ENCODE measurements at regions not wholly inside any gene's neighbourhood (a gene's known extent, or its start where the extent isn't known, plus 50 kb on each side); places are given as distances from the start of the nearest gene placed in this dataset.

DNA sequence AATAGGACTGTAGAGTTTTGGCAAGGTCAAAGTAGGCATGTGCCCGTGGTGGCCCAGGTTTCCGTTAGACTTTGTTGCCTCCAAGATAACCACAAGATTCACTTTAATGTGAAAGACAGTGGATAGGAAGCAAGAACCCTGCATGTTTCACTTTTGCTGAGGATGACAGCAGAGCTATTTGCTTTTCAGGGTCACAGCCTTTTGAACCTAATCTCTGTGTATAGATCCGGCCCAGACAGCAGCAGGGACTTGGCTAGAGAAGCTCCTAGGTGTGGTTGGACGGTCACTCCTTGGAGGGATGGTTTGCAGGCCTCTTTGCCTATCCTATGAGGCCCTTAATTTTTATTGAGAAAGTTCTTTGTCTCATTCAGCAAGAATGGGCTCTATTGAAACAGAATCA is 538.8 kb downstream of the HACE1 start:
- DNase-seq: no peak

DNA sequence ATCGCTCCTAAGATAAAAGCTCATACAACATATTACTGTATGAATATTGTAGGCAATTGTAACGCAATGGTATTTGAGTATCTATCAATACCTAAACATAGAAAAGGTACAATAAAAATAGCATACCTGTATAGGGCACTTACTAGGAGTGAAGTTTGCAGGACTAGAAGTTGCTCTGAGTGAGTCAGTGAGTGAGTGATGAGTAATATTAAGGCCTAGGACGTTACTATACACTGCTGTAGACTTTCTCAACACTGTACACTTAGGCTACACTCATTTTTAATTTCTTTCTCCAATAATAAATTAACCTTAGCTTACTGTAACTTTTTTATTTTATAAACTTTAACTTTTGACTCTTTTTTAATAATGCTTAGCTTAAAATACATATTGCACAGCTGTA is 546.9 kb downstream of the HACE1 start:
- no peak for DNase-seq

DNA sequence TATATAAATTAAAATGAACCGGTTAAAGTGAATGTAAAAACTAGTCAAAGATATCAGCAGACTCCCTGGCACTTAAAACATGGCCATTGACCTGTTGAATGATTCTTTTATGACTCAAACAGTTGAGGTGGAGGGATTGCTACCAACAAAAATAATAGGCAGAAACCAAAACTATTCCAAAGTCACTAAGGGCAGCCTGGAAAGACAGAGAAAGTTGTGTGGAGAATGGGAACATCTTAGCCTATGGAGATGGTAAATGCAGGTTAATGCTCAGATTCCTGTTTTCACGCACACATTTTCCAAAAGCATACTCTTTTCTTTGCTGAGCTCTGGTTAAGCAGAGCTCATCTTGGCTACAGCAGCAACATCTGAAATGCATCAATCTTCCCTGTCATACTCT is 553.5 kb downstream of the HACE1 start:
- DNase-seq: no peak

DNA sequence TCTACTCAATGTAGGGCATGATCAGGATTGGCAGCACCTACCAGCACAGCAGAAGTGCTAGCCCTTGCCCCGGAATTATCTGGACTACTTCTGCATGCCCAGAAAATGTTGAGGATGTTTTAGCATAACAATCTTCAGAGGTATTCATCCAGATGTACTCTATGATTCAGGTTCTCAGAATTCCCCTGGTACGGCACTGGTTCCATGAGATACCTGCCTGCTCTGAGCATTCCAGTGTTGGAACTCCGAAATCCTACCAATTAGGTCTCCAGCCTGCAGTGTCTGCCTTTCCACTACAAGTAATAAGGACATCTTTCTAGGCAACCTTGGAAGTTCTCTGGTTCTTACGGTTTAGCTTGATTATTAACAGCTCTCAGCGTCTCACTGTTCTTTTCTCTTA is 554.5 kb downstream of the HACE1 start:
- DNase-seq: no peak

DNA sequence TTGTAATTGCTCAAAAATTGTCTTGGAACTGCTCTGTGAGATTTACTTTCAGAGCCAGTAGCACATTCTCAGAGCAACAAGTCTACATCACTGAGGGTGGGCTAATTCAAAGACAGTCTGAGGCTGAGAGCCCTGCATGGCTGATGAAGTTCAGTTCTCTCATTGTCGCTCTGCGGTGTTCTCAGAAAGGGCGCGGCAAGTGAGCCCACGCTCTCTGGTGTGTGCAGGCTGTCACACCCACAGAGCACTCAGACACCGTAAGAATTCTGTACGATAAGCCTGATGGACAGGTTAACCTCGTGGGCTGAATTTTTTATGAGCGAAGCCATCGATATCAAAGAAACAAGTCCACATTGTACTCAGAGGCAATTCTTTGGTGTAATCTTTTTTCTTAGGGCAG is 557.8 kb downstream of the HACE1 start:
- DNase-seq: no peak

DNA sequence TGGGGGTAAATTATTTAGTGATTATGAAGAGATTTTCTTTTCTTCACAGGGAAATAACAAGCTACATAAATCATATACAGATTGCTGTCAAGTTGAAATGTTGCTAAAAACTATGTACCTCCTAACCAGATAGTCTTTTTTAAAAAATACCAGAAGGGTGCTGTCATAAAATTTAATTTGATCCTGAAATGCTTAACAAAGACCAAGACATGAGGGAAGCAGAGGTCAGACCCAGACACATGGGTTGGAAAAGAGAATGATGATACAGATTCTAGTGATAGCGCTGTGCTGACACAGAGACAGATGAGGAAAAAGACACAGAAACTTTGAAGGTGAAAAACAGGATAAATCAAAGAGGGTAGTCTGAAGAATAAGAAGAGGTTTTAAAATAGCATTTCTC is 573.1 kb downstream of the HACE1 start:
- DNase-seq: no peak

DNA sequence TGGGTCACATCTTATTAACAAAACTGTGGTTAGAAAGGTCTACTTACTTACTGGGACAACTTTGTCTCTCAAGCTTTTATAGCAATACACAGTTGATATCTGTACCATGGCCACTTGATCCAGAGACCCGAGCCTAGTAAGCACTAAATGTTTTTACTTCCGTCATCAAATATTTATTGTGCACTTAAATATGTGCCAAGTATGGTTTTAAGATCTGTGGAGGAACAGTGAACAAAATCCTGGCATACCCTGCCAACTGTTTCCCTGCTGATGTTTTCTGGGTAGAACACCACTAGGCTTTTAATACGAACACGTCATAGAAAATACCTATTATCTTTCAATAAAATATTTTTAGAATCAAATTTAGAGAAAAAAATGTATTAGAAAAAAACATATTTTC is 574.8 kb downstream of the HACE1 start:
- no peak for DNase-seq

DNA sequence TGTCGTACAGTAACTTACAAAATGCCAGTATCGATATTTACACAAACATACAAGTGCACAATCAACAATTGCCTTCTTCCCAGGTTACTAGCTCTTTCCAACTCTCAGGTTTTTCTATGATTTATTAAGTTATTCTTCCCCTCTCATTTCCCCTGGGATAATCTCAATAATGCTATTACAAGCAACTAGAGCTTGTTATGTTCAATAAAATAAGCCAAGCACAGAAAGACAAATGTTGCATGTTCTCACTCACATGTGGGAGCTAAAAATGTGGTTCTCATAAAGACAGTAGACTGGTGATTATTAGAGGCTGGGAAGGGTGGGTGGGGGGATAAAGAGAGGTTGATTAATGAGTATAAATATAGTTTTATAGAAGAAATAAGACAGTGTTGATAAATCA is 577.1 kb downstream of the HACE1 start:
- DNase-seq: no peak

DNA sequence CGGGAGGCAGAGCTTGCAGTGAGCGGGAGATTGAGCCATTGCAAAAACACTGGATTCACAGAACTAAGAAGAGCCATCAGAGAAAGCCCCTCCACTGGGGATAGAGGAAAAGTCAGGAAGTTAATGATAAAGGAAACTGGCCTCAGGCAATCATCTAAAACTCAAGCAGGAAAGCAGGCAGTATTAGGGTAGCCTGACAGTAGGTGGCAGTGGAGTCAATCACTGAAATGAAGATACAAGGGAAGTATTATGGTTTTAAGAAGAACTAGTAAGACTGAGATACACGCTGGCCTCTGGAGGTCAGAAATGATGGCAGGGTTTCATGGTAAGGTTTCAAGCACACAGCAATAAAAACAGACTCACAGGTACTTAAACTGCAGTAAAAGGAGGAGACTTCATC is 578.3 kb downstream of the HACE1 start:
- DNase-seq: no peak

DNA sequence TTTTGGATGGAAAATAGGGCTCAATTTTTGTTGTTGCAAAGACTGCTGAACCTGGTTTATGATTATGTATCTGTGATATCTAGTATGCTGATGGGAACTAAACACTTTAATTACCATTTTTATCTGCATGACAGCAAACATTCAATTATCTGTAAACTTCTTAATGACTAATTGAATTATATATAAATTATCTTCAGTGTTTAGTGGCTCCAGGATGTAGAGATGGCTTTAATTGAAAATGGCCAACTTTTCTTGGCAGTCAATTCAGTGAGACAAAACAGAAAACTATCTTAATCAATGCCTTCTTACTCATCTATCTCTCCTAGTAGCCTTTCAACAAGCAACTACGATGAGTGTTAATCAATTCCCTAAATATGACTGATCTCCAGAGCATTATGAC is 591.3 kb downstream of the HACE1 start:
- no peak for DNase-seq

DNA sequence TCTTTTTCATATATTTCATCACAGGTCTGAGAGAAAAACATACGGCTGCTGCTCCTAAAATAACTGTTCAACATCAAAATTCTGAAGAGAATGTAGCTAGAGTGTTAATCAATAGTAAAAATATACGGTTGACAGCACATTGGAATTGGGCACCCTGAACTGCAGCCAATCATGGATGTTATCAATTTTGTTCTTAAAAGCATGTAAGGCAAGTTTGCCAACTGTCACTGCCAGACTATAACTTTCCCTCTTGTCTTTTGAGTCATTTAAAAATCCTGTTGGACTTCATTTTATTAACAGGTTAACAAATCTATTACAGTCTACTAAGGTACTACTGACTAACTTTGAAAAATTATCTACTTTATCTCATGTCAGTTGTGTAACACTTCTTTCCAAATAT is 592.8 kb downstream of the HACE1 start:
- no peak for DNase-seq

- no peak for DNase-seq
These were observed 603.1 kb downstream of the HACE1 start for GRCh38 chr6:104256646-104257045.

- DNase-seq: no peak
These were observed 606.5 kb downstream of the HACE1 start for GRCh38 chr6:104253236-104253635.

DNA sequence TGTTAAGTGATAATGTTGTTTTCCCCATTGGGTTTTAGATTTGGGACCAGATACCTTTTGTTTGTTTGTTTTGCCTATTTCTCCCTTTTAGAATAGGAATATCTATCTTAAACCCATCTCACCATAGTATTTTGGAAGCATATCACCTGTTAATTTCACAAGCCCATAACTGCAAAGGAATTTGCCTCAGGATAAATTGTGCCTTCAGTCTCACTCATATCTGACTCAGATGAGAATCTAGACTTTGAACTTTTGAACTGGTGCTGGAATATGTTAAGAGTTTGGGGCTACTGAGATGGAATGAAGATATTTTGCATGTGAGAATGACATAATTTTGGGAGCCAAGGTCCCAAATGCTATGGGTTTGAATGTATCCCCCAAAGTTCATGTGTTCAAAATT is 607.4 kb downstream of the HACE1 start:
- no peak for DNase-seq

- no peak for DNase-seq
These were observed 608.1 kb downstream of the HACE1 start for GRCh38 chr6:104251651-104252050.

DNA sequence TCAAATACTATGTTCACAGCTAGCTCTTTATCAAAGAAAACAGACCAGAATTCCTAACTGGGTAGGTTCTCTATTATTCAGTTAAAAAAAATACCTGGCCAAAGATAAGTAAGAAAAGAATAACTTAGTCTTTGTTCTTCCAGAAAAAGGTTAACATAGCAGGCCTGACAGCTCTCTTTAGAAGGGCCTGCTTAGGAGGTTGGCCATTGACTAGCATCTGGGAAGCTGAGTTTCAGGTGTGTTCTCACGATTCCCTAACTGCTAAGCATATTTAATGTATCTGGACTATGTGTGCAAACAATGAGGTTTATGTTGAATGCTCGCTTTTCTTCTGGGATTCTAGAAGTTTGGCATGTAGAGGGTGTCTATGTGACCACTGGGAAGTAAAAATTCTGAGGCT is 618.9 kb downstream of the HACE1 start:
- no peak for DNase-seq

DNA sequence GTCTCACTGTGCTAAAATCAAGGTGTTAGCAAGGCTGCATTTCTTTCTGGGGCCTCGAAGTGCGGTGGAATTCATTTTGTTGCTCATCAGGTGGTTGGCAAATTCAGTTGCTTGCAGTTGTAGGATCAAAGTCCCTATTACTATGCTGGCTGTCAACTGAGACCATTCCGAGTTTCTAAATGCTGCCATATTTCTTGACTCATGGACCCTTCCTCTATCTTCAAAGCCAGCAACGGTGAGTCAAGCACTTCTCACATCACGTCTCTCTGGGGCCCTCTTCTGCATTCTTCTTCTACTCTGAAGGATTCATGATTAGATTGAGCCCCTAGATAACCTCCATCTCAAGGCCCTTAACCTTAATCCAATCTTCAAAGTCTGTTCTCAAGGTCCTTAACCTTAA is 619.7 kb downstream of the HACE1 start:
- no peak for DNase-seq

DNA sequence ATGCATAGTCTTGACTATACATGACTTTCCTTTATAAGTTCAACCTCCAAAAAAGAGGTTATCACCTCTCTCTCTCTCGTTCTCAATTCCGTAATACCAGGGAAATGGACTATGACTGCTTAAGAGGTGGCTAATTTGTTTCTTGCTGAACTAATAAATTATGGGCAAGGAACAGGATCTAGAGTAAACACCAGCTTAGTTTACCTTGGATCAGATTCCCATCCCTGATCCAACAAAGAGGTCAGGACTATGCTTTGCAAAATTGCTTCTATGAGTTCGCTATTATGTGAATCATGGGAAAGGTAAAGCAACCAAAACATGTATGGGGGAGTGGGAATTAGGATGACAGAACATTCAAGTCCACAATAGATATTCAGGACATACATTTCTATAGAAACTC is 630.7 kb downstream of the HACE1 start:
- DNase-seq: no peak

DNA sequence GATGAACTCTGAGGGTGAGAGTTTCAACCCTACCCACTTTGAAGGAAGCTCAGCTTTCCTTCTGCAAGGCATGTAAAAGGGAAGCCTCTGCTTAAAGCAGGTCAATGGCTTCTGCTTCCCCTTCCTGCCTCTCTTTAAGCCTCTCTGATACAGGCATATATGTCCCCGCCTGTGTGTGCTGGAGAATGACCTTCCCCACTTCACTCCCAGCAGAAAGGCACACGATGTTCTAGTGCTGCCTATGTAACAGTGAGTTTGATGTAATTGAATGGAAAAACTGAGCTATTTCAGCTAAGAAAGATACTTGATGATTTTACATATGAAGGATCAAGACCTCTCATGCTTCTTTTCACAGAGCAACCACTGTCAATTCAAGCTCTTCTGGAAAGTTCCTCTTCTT is 632.2 kb downstream of the HACE1 start:
- DNase-seq: no peak

DNA sequence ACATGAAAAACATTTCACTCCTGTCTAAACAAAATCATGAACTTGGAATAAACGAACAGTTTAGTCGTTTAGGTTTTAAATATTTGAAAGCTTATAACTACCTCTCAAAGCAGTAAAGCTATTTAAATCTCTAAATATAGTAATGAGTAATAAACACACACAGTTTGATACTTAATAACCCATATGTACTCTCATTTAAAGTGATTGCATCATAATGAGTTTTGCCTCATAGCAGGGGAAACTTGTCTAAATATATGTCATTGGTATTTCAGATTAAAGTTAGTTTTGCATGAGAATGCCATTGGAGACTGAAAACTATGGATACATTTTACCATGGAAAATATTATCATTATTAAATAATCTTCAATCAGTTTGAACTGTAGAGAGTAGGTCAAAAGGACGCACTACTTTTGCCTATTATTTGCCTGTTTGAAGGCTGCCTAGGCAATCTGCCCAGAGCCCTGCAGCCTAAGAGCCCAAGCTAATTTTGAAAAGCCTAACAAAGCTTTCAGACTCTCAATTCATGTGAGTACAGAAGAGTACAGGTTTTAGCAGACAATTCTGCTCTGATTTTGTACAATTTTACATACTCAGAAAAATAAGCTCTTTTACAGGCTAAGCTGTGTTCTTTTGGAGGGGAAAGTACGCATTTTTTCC is 632.8 kb downstream of the HACE1 start:
- DNase-seq: no peak

GRCh38 chr6:104218116-104218515 is 641.6 kb downstream of the HACE1 start:
- DNase-seq: no peak

DNA sequence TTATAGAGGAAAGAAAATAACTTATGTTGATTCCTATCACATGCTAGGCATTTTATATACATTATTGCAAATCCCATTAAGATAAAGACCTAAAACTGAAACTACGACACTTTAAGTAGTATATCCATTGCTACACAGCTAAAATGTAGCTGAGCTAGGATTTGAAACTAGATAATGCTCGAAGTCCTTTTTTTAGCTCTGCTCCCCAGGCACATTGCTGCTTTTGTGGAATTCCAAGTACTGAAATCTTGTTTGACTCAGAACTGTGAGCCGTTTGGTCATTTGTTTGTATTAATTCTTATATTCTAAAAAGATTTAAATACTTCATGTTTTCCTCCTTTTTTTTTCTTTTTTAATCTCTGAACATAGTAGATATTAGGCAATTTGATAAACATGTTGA is 644.8 kb downstream of the HACE1 start:
- DNase-seq: no peak

DNA sequence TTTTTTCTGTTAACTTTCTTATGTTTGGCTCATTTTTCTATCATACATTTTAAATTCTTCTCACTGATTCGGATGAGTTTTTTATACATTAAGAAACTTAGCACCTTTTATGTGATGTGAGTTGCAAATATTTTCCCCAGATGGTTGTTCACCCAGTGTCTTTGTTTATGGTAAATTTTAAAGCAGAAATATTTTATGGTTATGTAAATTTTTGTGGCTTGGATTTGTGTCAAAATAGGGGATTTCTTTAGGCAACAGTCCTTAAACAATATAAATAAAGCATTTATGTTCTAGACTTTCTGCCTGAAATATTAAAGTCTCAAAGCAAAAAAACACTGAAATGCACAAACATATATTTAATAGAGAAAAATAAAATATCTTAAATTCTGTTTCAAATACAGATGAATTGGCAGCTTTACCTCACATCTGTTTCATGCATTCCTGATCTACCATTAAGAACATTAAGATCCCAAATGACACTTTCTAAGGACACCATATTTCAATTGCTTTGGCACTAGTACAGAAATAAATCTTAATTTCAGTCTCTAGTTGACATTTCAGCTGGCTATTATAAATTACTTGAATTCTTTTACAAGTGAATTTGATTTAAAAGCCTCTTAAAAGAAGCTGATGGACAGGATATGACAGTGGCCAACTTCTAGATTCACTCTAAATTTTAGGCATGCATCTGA is 646.6 kb downstream of the HACE1 start:
- DNase-seq: no peak

DNA sequence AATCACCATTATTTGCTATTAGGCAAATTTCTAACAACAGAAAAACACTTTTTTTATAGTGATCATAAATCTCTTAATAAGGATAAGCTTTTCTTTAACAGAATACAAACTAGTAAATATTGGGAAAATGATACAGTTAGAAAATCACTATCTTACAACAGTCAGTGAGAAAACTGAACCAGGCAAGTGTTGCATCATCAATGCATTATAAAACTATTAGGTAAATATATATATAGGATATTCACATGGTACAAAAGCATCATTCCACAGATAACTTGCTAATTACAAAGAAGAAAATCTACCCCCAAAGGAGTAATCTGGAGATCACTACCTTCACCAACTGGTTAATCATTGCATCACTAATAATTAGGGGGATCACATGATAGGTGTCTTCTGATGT is 652.1 kb downstream of the HACE1 start:
- DNase-seq: no peak

DNA sequence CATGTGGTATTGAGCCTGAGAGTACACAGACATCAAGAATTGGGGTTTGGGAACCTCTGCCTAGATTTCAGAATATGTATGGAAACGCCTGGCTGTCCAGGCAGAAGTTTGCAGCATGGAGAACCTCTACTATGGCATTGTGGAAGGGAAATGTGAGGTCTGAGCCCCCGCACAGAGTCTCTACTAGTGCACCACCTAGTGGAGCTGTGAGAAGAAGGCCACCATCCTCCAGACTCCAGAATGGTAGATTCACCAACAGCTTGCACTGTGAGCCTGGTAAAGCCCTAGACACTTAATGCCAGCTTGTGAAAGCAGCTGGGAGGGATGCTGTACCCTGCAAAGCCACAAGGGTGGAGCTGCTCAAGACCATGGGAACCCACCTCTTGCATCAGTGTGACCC is 658.2 kb downstream of the HACE1 start:
- no peak for DNase-seq
